ENCODE measurements at regions not wholly inside any gene's neighbourhood (a gene's known extent, or its start where the extent isn't known, plus 50 kb on each side); places are given as distances from the start of the nearest gene placed in this dataset.

GRCh38 chr4:111562826-111563225 is 582.4 kb upstream of the FAM241A start:
- no peak for TF ChIP-seq CTCF (IDR thresholded peaks at IDR 0.05)
- TF ChIP-seq POLR2A (IDR thresholded peaks at IDR 0.05) = no peak
- no peak for TF ChIP-seq POLR2AphosphoS5 (IDR thresholded peaks at IDR 0.05)
